Aorta (tissue), 5 donors: ENCODE measurements at regions not wholly inside any gene's neighbourhood (a gene's known extent, or its start where the extent isn't known, plus 50 kb on each side); places are given as distances from the start of the nearest gene placed in this dataset.

Source experiments
- ATAC-seq: fragments of 200-7000 bp; cut with Tn5 transposase; one replicate; pipeline ENCODE4 v1.9.1; 2022; ENCODE audit warnings: moderate library complexity; ENCODE audit not compliant: low FRiP score
- DNase-seq, 2 donors: peaks; one replicate each; pipeline ENCODE4 v3.0.0-alpha.2; 2020
- H3K27ac ChIP-seq, 2 donors: one replicate each; pipeline ENCODE4 v1.5.1; 2013; ENCODE audit warnings: low read length in 2 of 2, mild to moderate bottlenecking in 2 of 2, moderate library complexity in 2 of 2, control low read depth in 1 of 2, inconsistent platforms in 1 of 2, low read depth in 1 of 2
- H3K27me3 ChIP-seq, 2 donors: one replicate each; pipeline ENCODE4 v1.6.1; 2013; ENCODE audit warnings: control low read depth in 1 of 2, low read length in 1 of 2, mild to moderate bottlenecking in 1 of 2, moderate library complexity in 1 of 2; ENCODE audit not compliant: insufficient read depth in 2 of 2, control insufficient read depth in 1 of 2
- H3K36me3 ChIP-seq, 2 donors: one replicate each; pipeline ENCODE4 v1.6.1; 2013; ENCODE audit warnings: control low read depth in 1 of 2, low read length in 1 of 2, mild to moderate bottlenecking in 1 of 2; ENCODE audit not compliant: insufficient read depth in 2 of 2, control insufficient read depth in 1 of 2
- H3K4me1 ChIP-seq, 2 donors: one replicate each; pipeline ENCODE4 v1.6.1; 2013; ENCODE audit warnings: low read length in 2 of 2, control low read depth in 1 of 2, mild to moderate bottlenecking in 1 of 2, moderate library complexity in 1 of 2; ENCODE audit not compliant: insufficient read depth in 2 of 2, control insufficient read depth in 1 of 2
- H3K4me3 ChIP-seq, 2 donors: one replicate each; pipeline ENCODE4 v1.5.1; 2013; ENCODE audit warnings: low read length in 2 of 2, control low read depth in 1 of 2, mild to moderate bottlenecking in 1 of 2
- H3K9me3 ChIP-seq: one replicate; pipeline ENCODE4 v1.6.1; 2013; ENCODE audit warnings: mild to moderate bottlenecking, low read length; ENCODE audit not compliant: control insufficient read depth
- WGBS, 2 donors: extraction: QIAGEN DNeasy Blood & Tissue Kit; methylation state at CpG; one replicate each; pipeline ENCODE4 v1.1.7; 2013; 5-methylcytosine and 5-hydroxymethylcytosine counted together
- intact Hi-C, 2 donors: fragments of 100-400 bp; cut with DNase I; formaldehyde crosslinking; loops; one replicate each; pipeline versions ENCODE4 v1.14.2 to v1.15.0; 2022
- donor health status: healthy with polysubstance abuse.
- donor health status: Bipolar disorder and iron deficiency.
- donor health status: DM: no; HTN: no; CAD: no.
- donor health status: DM: no; HTN: no; CAD: no.
- donor health status: DM: yes; HTN: yes; CAD: no.

GRCh38 chr5:28516722-28517121 is 1478.3 kb upstream of the CDH9 start:
- Histone ChIP-seq H3K27me3 (no peaks in the 10 kb centered on the region), H3K4me3 (no peak overlapping the region), H3K27ac (no peak overlapping the region), H3K4me1 (no peaks in the 10 kb centered on the region), H3K36me3 (no peaks in the 10 kb centered on the region), H3K9me3 (no peaks in the 10 kb centered on the region)
- ATAC-seq = no peak
- intact Hi-C loops = no loop called here
- DNase-seq = no peak
- WGBS, 2 donors = 57 to 59% methylated on average over 4 of the region's 4 CpGs

- ATAC-seq (no peak), DNase-seq (no peak)
- no peaks in the 10 kb centered on the region for H3K36me3 ChIP-seq
- H3K9me3 ChIP-seq = no peaks in the 10 kb centered on the region
- H3K27me3 ChIP-seq = no peaks in the 10 kb centered on the region
- WGBS, 2 donors = 49 to 62% methylated on average over 4 of the region's 4 CpGs
- H3K27ac ChIP-seq = no peak overlapping the region
- H3K4me1 ChIP-seq = no peaks in the 10 kb centered on the region
- intact Hi-C loops = no loop called here
- no peak overlapping the region for H3K4me3 ChIP-seq
Observed at GRCh38 chr5:28512648-28513047, 1474.3 kb upstream of the CDH9 start.

GRCh38 chr5:28505121-28505520 is 1466.7 kb upstream of the CDH9 start:
- no peak overlapping the region for H3K27ac ChIP-seq
- H3K36me3 ChIP-seq = no peaks in the 10 kb centered on the region
- H3K9me3 ChIP-seq = no peaks in the 10 kb centered on the region
- no peaks in the 10 kb centered on the region for H3K27me3 ChIP-seq
- intact Hi-C loops = no loop called here
- WGBS, 2 donors = 57 to 60% methylated on average over 1 of the region's 1 CpG
- H3K4me1 ChIP-seq = no peaks in the 10 kb centered on the region
- H3K4me3 ChIP-seq = no peak overlapping the region
- DNase-seq (no peak), ATAC-seq (no peak)

GRCh38 chr5:28500511-28500910 is 1462.1 kb upstream of the CDH9 start:
- intact Hi-C loops = no loop called here
- no peak overlapping the region for H3K27ac ChIP-seq
- H3K36me3 ChIP-seq = no peaks in the 10 kb centered on the region
- H3K27me3 ChIP-seq = no peaks in the 10 kb centered on the region
- no peak overlapping the region for H3K4me3 ChIP-seq
- WGBS, 2 donors = 63 to 65% methylated on average over 2 of the region's 2 CpGs
- no peaks in the 10 kb centered on the region for H3K4me1 ChIP-seq
- no peaks in the 10 kb centered on the region for H3K9me3 ChIP-seq
- DNase-seq = no peak
- no peak for ATAC-seq

- Histone ChIP-seq H3K4me1 (no peaks in the 10 kb centered on the region), H3K4me3 (no peak overlapping the region), H3K27ac (no peak overlapping the region), H3K36me3 (no peaks in the 10 kb centered on the region), H3K9me3 (no peaks in the 10 kb centered on the region), H3K27me3 (no peaks in the 10 kb centered on the region)
- intact Hi-C loops = no loop called here
- DNase-seq = no peak
- no peak for ATAC-seq
Observed at GRCh38 chr5:28499766-28500290, 1461.4 kb upstream of the CDH9 start.

GRCh38 chr5:28495876-28496275 is 1457.5 kb upstream of the CDH9 start:
- H3K36me3 ChIP-seq = no peaks in the 10 kb centered on the region
- H3K27me3 ChIP-seq = no peaks in the 10 kb centered on the region
- 75 to 79% methylated on average over 3 of the region's 3 CpGs for WGBS, 2 donors
- H3K9me3 ChIP-seq = no peaks in the 10 kb centered on the region
- no peak overlapping the region for H3K27ac ChIP-seq
- intact Hi-C loops = no loop called here
- ATAC-seq (no peak), DNase-seq (no peak)
- H3K4me3 ChIP-seq = no peak overlapping the region
- no peaks in the 10 kb centered on the region for H3K4me1 ChIP-seq

GRCh38 chr5:28493456-28493855 is 1455.1 kb upstream of the CDH9 start:
- ATAC-seq = no peak
- no peaks in the 10 kb centered on the region for H3K27me3 ChIP-seq

GRCh38 chr5:28488752-28489151 is 1450.4 kb upstream of the CDH9 start:
- no peaks in the 10 kb centered on the region for H3K36me3 ChIP-seq
- no peaks in the 10 kb centered on the region for H3K9me3 ChIP-seq
- no peak overlapping the region for H3K4me3 ChIP-seq
- intact Hi-C loops = no loop called here
- no peak overlapping the region for H3K27ac ChIP-seq
- DNase-seq = no peak
- 74 to 80% methylated on average over 2 of the region's 2 CpGs for WGBS, 2 donors
- H3K27me3 ChIP-seq = no peaks in the 10 kb centered on the region
- no peaks in the 10 kb centered on the region for H3K4me1 ChIP-seq
- no peak for ATAC-seq

More at GRCh38 chr5:28493456-28493855, 1455.1 kb upstream of the CDH9 start:
- H3K36me3 ChIP-seq = no peaks in the 10 kb centered on the region
- H3K27ac ChIP-seq = no peak overlapping the region
- 92 to 96% methylated on average over 1 of the region's 1 CpG for WGBS, 2 donors
- H3K4me1 ChIP-seq = no peaks in the 10 kb centered on the region
- no peaks in the 10 kb centered on the region for H3K9me3 ChIP-seq
- H3K4me3 ChIP-seq = no peak overlapping the region
- DNase-seq = no peak
- intact Hi-C loops = no loop called here

- Histone ChIP-seq H3K4me3 (no peak overlapping the region), H3K4me1 (no peaks in the 10 kb centered on the region), H3K9me3 (no peaks in the 10 kb centered on the region), H3K36me3 (no peaks in the 10 kb centered on the region), H3K27ac (no peak overlapping the region), H3K27me3 (no peaks in the 10 kb centered on the region)
- WGBS, 2 donors = 80 to 81% methylated on average over 21 of the region's 21 CpGs
- DNase-seq (no peak), ATAC-seq (no peak)
- intact Hi-C loops = no loop called here
Observed at GRCh38 chr5:28483327-28484025, 1445.1 kb upstream of the CDH9 start.
